Inflammatory macrophage treated with lipopolysaccharide for 4 hours (primary cell): ENCODE measurements at regions not wholly inside any gene's neighbourhood (a gene's known extent, or its start where the extent isn't known, plus 50 kb on each side); places are given as distances from the start of the nearest gene placed in this dataset.

Experiments used
- DNase-seq: peaks from one replicate; pipeline ENCODE4 v3.0.0-alpha.2; 2020

DNA sequence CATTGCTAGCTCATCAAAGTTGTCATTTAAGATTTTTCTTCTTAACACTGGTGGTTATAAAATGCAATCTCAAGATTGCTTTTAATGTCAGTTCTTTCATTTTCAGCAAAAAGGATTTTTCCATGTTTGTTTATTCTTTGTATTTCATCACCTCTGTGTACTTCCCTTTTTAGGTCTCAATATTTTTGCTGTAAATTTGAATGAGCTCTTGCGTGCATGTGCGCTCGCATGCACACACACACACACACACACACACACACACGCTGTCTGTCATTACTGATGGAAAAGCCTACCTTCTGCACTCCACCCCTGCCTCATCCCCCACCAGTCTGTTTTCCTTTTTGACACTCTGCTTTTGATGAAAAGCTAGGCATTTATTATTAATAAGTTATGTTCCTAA lies 85.3 kb upstream of the FYN start:
- peak; percentile 79 for DNase-seq

DNA sequence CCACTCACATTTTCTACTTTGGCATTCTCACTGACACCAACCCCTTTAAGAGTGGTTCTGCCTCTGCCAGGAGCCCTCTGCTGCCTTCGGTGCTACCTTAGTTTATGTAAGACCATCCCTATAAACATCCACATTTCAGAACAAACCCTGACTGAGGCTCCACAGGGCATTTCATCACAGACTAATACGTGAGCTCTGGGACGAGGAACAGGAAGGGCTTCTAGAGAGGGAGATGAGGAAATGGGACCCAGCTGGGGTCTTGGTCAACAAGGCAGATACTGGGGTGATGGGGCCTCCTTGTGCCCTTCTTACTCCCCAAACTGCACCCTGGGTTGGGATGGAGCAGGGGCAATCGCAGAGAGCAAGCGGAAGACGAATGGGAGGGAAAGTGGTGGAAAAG lies 86.5 kb upstream of the FYN start:
- DNase-seq = peak; percentile 24

DNA sequence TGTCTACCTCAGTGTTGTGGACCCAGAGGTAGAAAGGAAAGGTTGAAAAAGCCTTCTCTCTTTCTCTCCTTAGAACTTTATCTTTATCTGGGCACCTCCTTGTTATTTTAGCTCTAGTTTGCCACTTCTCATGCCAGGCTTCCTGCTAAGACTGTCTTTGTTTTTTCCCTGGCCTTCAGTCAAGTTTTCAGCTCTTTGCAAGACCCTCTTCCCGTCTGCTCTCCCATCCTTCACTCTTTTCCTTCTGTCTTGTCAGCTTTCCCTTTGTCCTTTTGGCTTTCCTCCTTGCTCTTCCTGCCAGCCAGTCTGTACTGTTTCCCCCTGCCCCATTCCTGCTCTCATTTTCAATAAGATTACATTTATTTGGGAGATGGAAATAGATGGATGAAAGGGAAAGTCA lies 86.8 kb upstream of the CCN6 start:
- DNase-seq = no peak

DNA sequence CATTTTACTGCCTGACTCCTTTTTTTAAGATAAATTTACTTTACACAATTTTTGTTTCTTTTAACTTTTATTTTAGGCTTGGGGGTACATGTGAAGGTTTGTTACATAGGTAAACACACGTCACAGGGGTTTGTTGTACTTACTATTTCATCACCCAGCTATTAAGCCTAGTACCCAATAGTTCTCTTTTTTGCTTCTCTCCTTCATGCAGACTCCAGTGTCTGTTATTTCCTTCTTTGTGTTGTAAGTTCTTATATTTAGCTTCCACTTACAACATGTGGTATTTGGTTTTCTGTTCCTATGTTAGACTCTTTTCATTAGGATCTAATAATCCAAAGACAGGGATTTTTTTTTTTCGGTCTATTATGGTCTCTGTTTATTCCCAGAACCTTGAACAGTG lies 83.5 kb upstream of the CCN6 start:
- peak; percentile 86 for DNase-seq

DNA sequence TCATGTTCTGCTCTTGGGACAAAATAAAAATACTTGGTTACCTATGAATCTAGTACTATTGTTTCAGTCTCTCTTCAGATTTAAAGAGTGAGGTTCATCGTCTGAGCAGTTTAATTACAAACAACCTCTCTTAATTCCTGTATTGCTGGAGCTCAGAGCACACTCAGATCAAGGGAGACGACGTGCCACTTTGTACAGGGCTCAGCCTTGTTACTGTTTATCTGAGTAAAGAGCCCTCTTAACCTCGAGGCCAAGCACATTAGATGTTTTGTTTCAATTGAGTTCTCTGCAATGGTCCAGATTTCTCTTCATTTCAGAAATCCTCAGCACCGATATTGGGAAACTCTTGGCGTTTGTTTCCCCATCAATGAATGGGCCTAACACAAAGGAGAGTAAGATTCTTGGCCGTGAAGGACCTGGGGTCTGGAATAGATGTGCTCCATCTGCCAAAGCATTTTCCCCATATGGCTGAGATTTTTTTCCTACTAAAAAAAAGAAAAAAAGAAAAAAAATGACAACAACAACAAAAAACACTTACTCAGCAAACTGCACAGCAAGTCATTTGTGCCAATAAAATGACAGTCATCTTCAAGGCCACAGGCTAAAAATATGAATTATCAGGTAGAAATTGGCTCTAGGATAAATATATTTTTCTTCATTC lies 82.6 kb upstream of the CCN6 start:
- peak; percentile 16 for DNase-seq

DNA sequence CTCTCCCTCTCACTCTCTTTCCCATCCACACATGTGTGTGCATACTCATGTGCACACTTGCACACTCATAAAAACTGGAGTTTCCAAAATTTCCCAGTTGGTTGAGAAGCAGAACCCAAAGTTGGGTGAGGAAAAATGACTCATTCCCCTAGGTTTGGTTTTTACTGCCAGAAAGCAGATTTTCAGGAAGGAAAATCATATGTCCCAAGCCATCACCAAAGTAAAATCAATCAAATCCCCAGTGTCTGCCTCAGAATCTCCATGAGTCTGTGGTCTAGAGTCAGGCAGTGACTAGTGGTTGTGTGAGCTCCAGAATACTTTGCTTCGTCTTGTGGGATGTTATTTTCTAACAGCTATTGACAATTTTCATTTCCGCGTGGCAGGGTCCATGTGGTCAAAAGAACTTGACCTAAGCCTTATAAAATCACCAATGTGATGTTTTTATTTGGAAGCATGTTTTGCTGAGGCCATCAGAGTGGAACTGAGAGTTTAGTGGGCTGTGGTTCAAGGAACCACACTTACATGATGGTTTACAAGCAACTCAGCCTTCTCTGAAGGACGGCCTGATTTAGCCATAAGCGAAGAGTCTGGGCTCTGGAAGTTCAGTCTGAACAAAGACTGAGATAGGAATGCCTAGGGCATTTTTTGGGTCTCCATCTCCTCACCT lies 81.9 kb upstream of the CCN6 start:
- peak; percentile 89 for DNase-seq

DNA sequence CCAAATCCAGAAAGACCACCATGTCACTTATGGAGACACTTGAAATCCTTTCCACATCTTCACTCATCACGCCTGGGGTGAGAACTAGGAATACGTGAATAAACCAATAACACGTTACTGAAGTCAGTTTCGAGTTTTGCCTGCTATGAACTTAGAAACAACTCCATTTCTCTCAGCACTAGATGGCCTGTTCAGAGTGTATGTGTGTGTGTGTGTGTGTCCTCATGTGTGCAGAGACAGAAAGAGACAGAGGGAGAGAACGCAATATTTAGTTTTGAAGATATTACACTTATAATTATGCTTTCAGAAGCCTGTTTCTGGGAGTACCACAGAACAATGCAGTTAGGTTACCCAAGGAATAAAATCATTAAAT lies 81.2 kb upstream of the CCN6 start:
- DNase-seq = no peak

DNA sequence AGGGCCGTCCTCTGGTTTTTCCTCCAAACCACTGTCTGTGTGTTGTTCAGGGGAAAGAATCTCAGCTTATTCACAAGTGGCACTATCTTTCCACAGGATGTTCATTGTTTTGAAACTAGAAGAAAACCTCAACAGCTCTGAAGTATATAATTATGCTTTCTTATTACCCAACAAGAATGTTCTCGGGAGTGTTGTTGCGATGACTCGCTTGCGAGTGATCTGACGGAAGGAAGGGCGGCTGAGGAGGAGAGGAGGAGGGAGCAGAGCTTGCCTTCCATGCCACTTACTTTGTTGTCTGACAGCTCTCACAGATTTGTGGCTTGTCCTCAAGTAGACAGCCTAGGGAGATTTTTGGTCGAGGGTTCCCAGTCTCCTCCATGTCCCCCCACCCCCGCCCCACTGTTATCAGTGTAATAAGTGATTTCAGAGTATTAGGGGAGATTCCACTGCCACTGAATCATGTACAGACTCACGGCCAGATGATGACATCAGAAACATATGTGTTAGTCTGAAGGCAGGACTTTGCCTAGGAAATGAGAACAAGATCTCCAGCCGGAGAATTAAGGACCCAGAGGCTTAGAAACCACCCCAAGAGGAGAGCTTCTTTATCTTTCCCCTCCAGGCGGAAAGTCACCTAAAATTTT lies 80.7 kb upstream of the CCN6 start:
- peak; percentile 94 for DNase-seq

DNA sequence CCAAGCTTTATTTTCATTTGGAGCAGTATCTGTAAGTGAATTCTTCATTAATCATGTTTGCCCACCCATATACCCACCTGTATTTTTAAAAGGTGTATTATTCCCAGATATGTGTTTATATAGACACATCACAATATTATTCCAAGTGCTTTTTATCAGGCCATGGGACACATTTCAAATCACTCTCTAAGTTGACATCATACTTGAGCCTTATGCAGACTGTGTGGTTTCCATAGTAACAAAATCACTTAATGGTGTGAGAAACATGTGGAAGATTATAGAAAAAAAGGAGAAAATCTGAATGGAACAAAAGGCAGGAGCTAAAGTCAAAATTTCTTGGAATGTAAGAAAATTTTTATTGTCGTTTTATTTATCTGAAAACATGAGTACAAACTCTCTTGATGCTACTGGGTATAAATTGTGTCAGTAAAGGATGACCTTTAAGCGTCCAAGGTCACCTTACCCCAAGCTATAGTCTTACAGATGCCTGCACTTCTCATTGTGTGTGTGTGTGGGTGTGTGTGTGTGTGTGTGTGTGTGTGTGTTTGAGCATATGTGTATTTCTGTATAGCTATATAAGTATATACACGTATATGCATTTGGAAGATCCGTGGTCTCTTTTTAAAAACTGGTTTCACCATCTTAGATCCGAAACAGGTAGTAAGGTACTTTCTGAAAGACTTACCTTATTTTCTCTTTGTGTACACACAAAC lies 79.8 kb upstream of the CCN6 start:
- peak; percentile 69 for DNase-seq

DNA sequence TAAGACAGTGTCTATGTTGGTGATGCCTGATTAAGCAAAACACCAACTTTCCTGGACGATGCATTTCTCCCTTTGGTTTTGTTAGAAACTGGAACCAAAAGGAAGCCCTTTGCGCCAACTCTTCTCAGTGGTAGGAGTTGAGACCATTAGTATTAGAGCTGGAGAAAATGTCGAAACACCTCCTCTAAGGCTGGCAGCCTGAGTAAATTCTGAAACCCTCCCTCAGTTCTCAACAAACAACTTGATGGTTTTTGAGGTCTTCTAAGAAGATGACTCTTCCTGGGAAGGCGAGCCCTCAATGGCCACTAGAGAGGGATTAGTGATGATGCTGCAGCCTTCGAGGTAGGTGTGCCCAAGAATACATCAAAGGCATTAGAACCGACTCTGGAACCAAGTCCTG lies 78.4 kb upstream of the CCN6 start:
- peak; percentile 70 for DNase-seq

DNA sequence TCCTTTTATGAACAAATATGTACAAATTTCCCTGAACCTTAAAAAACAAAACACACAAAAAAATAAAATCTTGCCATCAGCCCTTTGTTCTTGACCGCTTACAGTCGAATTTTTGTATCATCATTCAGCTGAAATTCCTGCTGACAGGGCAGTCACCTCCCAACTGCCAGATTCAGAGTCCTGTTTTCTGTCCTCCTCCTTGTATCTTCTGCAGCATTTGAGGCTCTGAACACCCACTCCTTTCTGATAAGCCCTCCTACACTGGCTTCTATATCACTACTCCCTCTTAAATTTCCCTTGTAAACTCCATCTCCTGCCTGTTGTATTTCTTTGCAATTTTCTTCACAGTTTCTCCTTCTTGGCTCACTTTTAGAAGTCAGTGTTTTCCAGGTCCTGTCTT lies 77.8 kb upstream of the CCN6 start:
- no peak for DNase-seq

DNA sequence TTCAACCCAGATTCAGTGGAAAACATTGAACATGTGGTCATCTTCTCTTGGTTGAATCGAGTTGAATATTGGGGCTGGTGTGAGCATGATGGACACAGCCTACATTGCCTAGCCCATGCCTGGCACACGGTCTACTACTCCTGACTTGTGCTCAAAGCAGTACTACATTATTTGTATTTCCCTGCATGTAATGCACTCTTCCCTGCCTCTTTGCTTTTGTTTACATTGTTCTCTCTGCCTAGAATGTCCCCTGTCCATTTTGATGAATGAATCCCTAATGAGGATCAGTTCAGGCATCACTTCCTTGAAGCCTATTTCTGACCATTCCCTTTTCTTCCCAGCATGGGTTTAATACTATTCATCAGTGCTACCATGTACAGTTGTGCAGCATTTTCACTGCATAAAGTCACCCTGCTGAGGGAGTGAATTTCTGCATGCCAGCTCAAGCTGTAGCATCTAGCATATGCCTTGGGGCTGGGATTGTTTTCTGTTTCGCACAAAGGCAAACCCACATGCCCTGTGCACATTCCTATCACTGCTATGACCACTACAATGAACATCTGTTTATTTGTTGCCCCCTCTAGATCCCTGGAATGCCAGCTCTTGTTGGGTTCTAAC lies 75.3 kb upstream of the CCN6 start:
- DNase-seq = no peak

DNA sequence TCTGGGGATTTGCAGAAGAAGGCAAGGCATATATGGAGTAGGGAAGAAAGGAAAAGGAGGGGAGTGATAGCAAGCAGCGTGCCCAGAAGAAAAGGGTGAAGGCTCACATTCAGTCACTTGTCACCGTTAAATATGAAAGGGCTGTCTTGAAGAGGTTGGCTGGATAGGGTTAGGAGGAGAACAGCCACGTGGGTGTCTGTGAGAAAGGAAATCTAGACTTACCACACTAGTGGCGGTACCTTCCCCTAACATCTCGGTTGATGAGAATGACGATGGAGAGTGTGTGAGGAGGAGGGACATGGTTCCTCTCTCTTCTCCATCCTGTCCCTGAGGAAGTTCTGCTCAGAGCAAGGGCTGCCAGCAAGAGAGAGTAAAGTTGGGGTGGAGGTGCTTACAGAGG lies 74.3 kb upstream of the CCN6 start:
- no peak for DNase-seq

DNA sequence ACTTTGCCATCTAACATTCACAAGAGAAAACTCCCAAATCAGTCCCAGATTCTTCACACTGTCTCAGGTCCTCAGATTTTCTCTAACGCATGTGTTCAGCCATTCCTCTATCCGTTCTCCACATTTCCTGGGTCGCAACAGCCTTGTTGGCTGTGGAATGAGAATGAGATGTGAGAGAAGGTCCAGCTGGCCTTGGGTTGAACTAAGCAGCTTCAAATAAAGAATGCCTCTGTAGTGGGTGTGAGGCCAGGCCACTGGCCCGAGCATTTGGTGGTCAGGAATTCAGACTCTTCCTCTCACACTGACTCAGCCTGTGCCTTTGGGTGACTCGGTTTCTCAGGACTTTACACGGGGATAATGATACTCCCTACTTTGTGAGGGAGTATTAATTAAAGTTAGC lies 73.8 kb upstream of the CCN6 start:
- DNase-seq = no peak

DNA sequence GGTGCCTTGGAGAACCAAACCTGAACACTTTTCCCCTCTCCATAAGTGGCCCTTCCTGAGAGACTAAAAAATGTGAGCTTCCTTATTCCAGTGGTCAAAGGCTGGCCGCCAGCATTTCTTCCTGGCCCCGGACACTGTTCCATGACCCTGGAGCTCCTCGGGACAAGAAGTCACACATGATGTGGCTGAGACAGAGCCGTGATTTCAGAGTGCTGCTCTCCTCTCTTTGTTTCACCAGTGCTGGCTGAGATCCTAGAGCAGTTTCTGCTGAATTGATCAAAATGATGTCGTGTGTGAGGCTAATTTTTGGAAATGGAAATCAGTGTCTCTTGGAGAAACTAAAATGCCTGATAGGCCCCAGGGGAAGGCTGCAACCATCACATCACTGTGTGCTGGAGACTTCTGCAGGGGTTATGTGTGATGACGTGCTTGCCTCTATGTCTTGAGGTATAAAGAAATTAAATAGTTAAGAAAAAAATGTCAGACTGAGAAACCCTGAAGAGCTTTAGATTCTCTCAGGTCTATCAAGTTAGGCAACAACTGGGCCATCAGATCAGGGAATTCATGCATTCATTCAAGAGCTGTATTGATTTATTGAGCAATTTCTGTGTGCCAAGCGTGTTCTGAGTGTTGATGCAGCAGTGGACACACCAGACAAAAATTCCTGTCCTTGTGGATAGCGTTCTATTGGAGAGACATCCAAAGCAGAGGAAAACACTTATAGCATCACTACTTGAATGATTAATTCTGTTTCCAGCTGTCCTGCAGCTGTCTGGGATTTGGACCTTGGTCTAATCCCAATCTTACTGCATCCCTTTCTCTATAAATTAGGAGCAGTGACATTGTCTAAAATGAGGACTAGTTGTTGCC lies 72.7 kb upstream of the CCN6 start:
- no peak for DNase-seq

DNA sequence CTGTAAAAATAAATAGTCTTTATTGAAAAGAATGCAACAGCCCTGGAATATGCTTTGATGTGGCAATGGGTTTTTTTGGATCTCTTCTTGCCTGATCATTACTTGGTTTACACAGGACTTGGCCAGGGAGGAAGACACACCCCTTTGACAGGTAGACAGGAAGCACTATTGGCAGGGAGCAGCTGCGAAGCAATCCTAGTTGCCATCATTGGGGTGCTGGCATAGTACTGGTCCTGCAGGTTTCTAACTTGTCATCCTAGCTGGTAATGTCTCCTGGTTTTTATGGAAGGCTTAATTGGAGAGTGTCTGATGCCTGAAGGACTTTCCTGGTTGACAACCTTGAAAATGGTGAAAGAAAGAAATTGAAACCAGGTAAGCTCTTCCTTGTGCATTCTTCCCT lies 71.2 kb upstream of the CCN6 start:
- no peak for DNase-seq

DNA sequence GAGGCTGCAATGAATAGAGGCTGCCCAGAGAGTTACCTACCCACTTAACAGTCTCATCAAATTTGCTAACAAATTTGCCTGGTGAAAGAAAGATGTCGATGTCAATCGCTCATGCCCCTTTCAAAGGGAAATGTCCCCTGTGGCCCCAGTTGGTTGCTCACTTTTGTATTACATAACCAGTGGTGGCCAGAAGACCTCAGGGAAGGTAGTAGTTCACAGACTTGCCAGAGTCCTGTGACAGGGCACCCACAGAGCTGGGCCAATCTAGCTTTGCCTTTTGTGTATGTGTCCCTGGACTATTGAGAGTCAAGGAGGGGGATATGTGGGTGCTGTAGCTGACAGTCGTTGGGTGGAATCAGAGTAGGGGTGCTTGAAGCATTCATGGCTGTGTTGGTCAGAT lies 70.7 kb upstream of the CCN6 start:
- DNase-seq = no peak

DNA sequence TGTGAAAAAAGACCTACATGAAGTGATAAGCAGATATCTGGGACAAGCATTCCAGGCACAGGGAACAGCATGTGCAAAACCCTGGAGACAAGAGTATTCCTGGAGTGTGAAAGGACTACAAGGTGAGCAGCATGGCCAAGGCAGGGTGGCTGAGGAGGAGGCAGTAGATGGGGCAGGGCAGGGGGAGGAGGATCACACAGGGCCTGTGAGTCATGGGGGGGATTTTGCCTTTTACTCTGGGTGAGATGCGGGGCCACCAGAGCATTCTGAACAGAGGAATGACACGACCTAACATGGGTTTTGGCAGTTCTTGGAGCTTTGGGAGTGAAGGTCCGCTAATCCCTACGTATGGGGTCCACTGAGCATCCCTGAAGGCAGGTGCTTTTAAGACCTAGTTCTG lies 69.8 kb upstream of the CCN6 start:
- DNase-seq = no peak

DNA sequence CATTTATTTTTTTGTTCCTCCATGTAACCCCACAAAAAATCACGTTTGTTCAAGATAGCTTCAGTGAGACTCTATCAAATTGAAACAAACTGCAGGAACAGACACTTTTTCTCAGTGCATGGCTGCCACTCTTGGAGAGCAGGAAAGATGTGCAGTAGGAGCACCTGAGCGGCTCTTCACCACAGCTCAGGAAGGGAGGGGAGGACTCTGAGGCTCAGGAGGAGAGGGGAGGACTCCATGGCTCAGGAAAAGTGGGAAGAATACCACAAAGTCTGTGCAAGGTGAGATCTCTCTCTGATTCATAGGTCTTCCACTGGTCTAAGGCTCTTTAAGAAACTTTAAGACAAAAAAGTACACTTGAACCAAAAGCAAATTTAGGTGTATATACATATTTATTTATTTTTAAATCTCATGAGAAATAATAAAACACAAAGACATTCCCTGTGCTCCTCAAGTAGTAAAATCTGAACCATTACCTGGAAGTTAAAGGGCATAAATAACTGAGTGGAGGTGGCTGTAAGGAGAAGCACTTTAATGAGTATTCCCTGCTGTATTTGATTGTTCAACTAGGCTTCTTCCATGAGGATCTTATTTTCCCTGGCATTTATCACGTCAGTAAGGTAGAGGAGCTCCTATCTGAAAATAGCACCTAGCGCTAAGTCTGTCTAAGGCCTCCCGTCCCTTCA lies 69.2 kb upstream of the CCN6 start:
- DNase-seq = no peak

DNA sequence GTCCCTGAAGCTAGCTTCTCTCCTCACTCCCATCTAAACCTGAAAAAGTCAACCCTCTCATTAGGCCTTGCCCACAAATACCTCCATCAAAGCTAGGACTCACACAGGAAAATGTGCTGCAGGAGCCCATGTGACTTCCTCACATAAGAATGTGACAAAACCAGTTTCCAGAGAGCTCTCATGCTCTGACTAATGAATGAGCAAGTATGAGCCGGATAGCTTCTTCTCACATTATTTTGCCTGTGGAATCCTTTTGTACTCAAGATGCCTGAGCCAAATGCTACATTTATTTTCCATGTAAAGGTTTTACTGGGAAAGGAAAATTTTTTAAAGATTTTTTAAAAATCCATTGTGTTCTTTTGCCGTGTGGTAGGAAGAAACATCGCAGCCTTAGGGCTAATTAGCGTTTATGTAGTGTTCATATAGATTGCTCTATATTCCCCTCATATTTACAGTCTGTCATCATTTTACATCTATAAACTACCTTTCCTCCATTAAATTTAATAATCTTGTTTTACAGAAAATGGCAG lies 68.6 kb upstream of the CCN6 start:
- DNase-seq = peak; percentile 45

DNA sequence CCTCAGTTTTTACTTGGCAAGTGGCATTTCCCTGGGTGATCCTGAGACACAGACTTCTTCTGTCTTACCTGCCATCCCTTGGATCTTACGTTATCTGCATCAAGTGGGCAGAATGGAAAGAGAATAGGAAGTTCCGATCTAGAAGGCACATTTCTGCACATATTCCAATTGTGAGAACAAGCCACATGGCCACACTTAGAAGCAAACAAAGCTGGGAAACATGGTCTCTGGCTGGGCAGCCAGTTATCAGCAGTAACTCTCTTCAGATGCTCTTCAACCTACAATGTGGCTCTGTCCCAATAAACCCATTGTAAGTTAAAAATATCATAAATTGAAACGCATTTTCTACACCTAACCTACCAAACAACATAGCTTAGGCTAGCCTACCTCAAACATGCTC lies 67.3 kb upstream of the CCN6 start:
- no peak for DNase-seq

DNA sequence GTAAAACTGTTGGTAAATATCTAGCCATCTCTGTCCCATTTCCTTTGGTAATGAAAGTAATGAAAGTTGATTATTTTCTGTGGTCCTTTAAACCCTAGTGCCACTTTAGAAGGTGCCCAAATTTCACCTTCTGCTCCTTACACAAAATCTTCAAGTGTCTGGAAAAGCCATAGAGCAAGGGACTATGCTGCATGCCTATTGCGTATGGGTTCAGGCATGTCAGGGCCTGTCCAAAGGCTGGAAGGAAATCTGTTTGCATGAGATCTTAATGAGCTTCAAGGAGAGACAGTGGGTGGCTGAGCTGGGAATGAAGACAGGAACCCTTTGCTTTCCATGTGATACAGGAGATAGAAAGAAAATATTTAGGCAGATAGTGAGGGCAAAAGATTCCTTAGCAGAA lies 66.6 kb upstream of the CCN6 start:
- DNase-seq = no peak
